IMR-90 (cell line): ENCODE measurements at regions not wholly inside any gene's neighbourhood (a gene's known extent, or its start where the extent isn't known, plus 50 kb on each side); places are given as distances from the start of the nearest gene placed in this dataset.

Experiments
- ATAC-seq: fragments of 200-7000 bp; cut with Tn5 transposase; 2 replicates; pipeline ENCODE4 v1.9.1; 2020; ENCODE audit warnings: low read depth, mild to moderate bottlenecking, moderate library complexity
- BruUV-seq: library from RNA; stranded (reverse); fragments of 400-500 nt; replicated peaks from 2 replicates; lab custom pipeline; 2021; lab: Mats Ljungman, UMichigan
- CTCF ChIA-PET: fragments of 300-600 bp; formaldehyde crosslinking; extraction: SDS; loops from one replicate; lab custom pipeline; 2021; ENCODE audit warnings: antibody characterized with exemption; lab: Yijun Ruan, JAX
- POLR2A ChIA-PET: fragments of 300-600 bp; sonication (Branson Sonifier 250); formaldehyde crosslinking; loops from one replicate; lab custom pipeline; 2022; ENCODE audit warnings: antibody characterized with exemption; ENCODE audit not compliant: unreplicated experiment; lab: Charles Lee
- DNase-seq: peaks from one replicate; pipeline ENCODE4 v3.0.0; 2013
- H2AFZ ChIP-seq: replicated peaks from 2 replicates; pipeline ENCODE3; 2013; ENCODE audit warnings: low read length, mild to moderate bottlenecking; ENCODE audit not compliant: poor library complexity
- H2AK5ac ChIP-seq: 2 replicates; pipeline ENCODE4 v1.6.1; 2013; ENCODE audit warnings: low read depth, low read length, inconsistent platforms
- H2AK9ac ChIP-seq: replicated peaks from 2 replicates; pipeline ENCODE3; 2013; ENCODE audit warnings: mild to moderate bottlenecking, low read depth, low read length, moderate library complexity; ENCODE audit not compliant: poor library complexity
- H2BK120ac ChIP-seq: 2 replicates; pipeline ENCODE4 v1.6.1; 2013; ENCODE audit warnings: low read depth, low read length, inconsistent platforms
- H2BK15ac ChIP-seq: 3 replicates; pipeline ENCODE4 v1.6.1; 2013; ENCODE audit warnings: low read depth, low read length, inconsistent platforms
- H2BK20ac ChIP-seq: 2 replicates; pipeline ENCODE4 v1.6.1; 2013; ENCODE audit warnings: low read depth, mild to moderate bottlenecking, inconsistent platforms, low read length, moderate library complexity
- H2BK5ac ChIP-seq: 2 replicates; pipeline ENCODE4 v1.6.1; 2013; ENCODE audit warnings: mild to moderate bottlenecking, low read depth, low read length, inconsistent platforms; ENCODE audit not compliant: poor library complexity, severe bottlenecking
- H3K14ac ChIP-seq: replicated peaks from 2 replicates; pipeline ENCODE4 v1.6.1; 2013; ENCODE audit warnings: low read depth, low read length, inconsistent platforms
- H3K18ac ChIP-seq: 2 replicates; pipeline ENCODE4 v1.6.1; 2013; ENCODE audit warnings: low read depth, low read length, control low read depth
- H3K23ac ChIP-seq: 2 replicates; pipeline ENCODE4 v1.6.1; 2013; ENCODE audit warnings: low read depth, low read length, inconsistent platforms
- H3K27ac ChIP-seq: 2 replicates; pipeline ENCODE4 v1.5.1; 2013; ENCODE audit warnings: mild to moderate bottlenecking, control low read depth, low read length; ENCODE audit not compliant: insufficient read depth
- H3K27me3 ChIP-seq: 2 replicates; pipeline ENCODE4 v1.6.1; 2013; ENCODE audit warnings: low read length; ENCODE audit not compliant: control insufficient read depth, insufficient read depth
- H3K36me3 ChIP-seq: 2 replicates; pipeline ENCODE4 v1.6.1; 2013; ENCODE audit warnings: low read length, mixed read lengths; ENCODE audit not compliant: control insufficient read depth, insufficient read depth
- H3K4ac ChIP-seq: 2 replicates; pipeline ENCODE4 v1.6.1; 2013; ENCODE audit warnings: low read depth, low read length, inconsistent platforms
- H3K4me1 ChIP-seq: 2 replicates; pipeline ENCODE4 v1.6.1; 2013; ENCODE audit warnings: low read length, mixed read lengths; ENCODE audit not compliant: control insufficient read depth, insufficient read depth
- H3K4me2 ChIP-seq: 2 replicates; pipeline ENCODE4 v1.6.1; 2013; ENCODE audit warnings: low read depth, mild to moderate bottlenecking, control low read depth, low read length, moderate library complexity
- H3K4me3 ChIP-seq: 2 replicates; pipeline ENCODE4 v1.5.1; 2013; ENCODE audit warnings: low read depth, mild to moderate bottlenecking, control low read depth, low read length, moderate library complexity; ENCODE audit not compliant: insufficient read depth
- H3K56ac ChIP-seq: 2 replicates; pipeline ENCODE4 v1.6.1; 2013; ENCODE audit warnings: low read length, inconsistent platforms; ENCODE audit not compliant: insufficient read depth; ENCODE audit errors: extremely low read depth
- H3K79me1 ChIP-seq, 2 experiments: 2 replicates each; pipeline ENCODE4 v1.6.1; 2013; ENCODE audit warnings: low read length in 2 of 2, inconsistent platforms in 1 of 2, low read depth in 1 of 2
- H3K9ac ChIP-seq: 2 replicates; pipeline ENCODE4 v1.6.1; 2013; ENCODE audit warnings: low read depth, low read length, control low read depth
- H3K9me1 ChIP-seq: 2 replicates; pipeline ENCODE4 v1.6.1; 2013; ENCODE audit warnings: low read length, inconsistent platforms; ENCODE audit not compliant: insufficient read depth
- H3K9me3 ChIP-seq: 2 replicates; pipeline ENCODE4 v1.6.1; 2013; ENCODE audit warnings: low read length; ENCODE audit not compliant: control insufficient read depth, insufficient read depth
- H4K20me1 ChIP-seq: 2 replicates; pipeline ENCODE4 v1.6.1; 2013; ENCODE audit warnings: low read length, inconsistent platforms; ENCODE audit not compliant: insufficient read depth
- H4K5ac ChIP-seq: 2 replicates; pipeline ENCODE4 v1.6.1; 2013; ENCODE audit warnings: mild to moderate bottlenecking, low read depth, low read length, control low read depth
- H4K8ac ChIP-seq, 2 experiments: 2 replicates each; pipeline ENCODE4 v1.6.1; 2013; ENCODE audit warnings: low read depth in 2 of 2, low read length in 2 of 2, control low read depth in 1 of 2, inconsistent platforms in 1 of 2
- H4K91ac ChIP-seq: 2 replicates; pipeline ENCODE4 v1.6.1; 2013; ENCODE audit warnings: low read depth, low read length, inconsistent platforms; ENCODE audit not compliant: insufficient read depth
- CHD1 ChIP-seq: IDR thresholded peaks from 2 replicates; pipeline ENCODE4 v1.6.1; 2012; ENCODE audit warnings: low read depth, low read length, improper control_type of control experiment
- MAFK ChIP-seq: IDR thresholded peaks from 2 replicates; pipeline ENCODE4 v1.6.1; 2012; ENCODE audit warnings: low read depth, low read length, improper control_type of control experiment
- WGBS, 2 experiments: methylation state at CpG; one replicate each; pipeline versions ENCODE4 v1.1.5 to v1.1.7; 2013; ENCODE audit warnings: missing lambda C conversion rate in 2 of 2; ENCODE audit not compliant: insufficient read length in 1 of 2; ENCODE audit errors: extremely low coverage in 2 of 2; 5-methylcytosine and 5-hydroxymethylcytosine counted together
- dilution Hi-C: fragments of 300-500 bp; cut with HindIII; formaldehyde crosslinking; loops from one replicate; pipeline ENCODE4 v1.14.3; 2018; ENCODE audit warnings: low sequenced_read_pairs; ENCODE audit not compliant: unreplicated experiment
- in situ Hi-C: fragments of 300-500 bp; cut with MboI; formaldehyde crosslinking; loops from 3 replicates; pipeline ENCODE4 v1.14.3; 2019; ENCODE audit warnings: low sequenced_read_pairs, inconsistent platforms, mixed read lengths
- intact Hi-C: fragments of 100-400 bp; cut with micrococcal nuclease; formaldehyde crosslinking; loops from 2 replicates; pipeline ENCODE4 v1.10.0; 2022

- Histone ChIP-seq H3K23ac (no peak overlapping the region), H3K9ac (no peak overlapping the region), H3K9me1 (no peaks in the 10 kb centered on the region), H3K36me3 (no peaks in the 10 kb centered on the region), H2BK120ac (no peak overlapping the region), H4K5ac (no peak overlapping the region), H3K4me2 (no peak overlapping the region), H3K18ac (no peak overlapping the region), H4K20me1 (no peaks in the 10 kb centered on the region), H3K4me3 (no peak overlapping the region), H2BK15ac (no peak overlapping the region), H3K27me3 (no peaks in the 10 kb centered on the region), H3K9me3 (no peaks in the 10 kb centered on the region), H3K79me1 (no peaks in the 10 kb centered on the region), H4K91ac (no peak overlapping the region), H2AFZ (no peak overlapping the region), H3K14ac (no peak overlapping the region), H2AK9ac (no peak overlapping the region), H4K8ac (no peak overlapping the region), H2BK5ac (no peak overlapping the region), H3K4ac (no peak overlapping the region), H3K56ac (no peak overlapping the region), H3K4me1 (no peaks in the 10 kb centered on the region), H2AK5ac (no peak overlapping the region), H3K27ac (no peak overlapping the region), H2BK20ac (no peak overlapping the region)
- CTCF ChIA-PET: no interaction called here
- no CpG with 5 or more reads among the region's 6 CpGs for WGBS, 2 experiments
- dilution Hi-C loops: no loop called here
- POLR2A ChIA-PET: no interaction called here
- in situ Hi-C loops: no loop called here
- BruUV-seq: no TSS peak
- peak; percentile 49 for TF ChIP-seq MAFK
- no peak for TF ChIP-seq CHD1
- DNase-seq (no peak), ATAC-seq (no peak)
- intact Hi-C loops: no loop called here
These were observed 223.1 kb downstream of the EFCAB11 start for GRCh38 chr14:89731396-89731933.
